GM23338 (cell line): ENCODE measurements at regions not wholly inside any gene's neighbourhood (a gene's known extent, or its start where the extent isn't known, plus 50 kb on each side); places are given as distances from the start of the nearest gene placed in this dataset.

Source experiments
- ATAC-seq: fragments of 200-7000 bp; cut with Tn5 transposase; 3 replicates; pipeline ENCODE4 v1.9.1; 2020
- DNase-seq: peaks from one replicate; pipeline ENCODE4 v3.0.0-alpha.2; 2015; ENCODE audit warnings: low spot score
- H2AFZ ChIP-seq: fragments of 200-600 bp; sonication (generic); 2 replicates; pipeline ENCODE4 v1.8.0; 2016; ENCODE audit warnings: antibody characterized with exemption, mild to moderate bottlenecking, moderate library complexity
- H3F3A ChIP-seq: fragments of 200-600 bp; sonication (generic); replicated peaks from 2 replicates; pipeline ENCODE4 v1.8.0; 2017; ENCODE audit warnings: antibody characterized with exemption, mixed run types, low read depth
- H3K27ac ChIP-seq: fragments of 200-600 bp; sonication (generic); 2 replicates; pipeline ENCODE4 v1.6.1; 2016; ENCODE audit warnings: low read depth
- H3K27me3 ChIP-seq: fragments of 200-600 bp; sonication (generic); 2 replicates; pipeline ENCODE4 v1.8.0; 2016; ENCODE audit warnings: mild to moderate bottlenecking, mixed run types, moderate library complexity; ENCODE audit not compliant: insufficient read depth
- H3K36me3 ChIP-seq: fragments of 200-600 bp; sonication (generic); 2 replicates; pipeline ENCODE4 v1.8.0; 2016; ENCODE audit warnings: mild to moderate bottlenecking; ENCODE audit not compliant: insufficient read depth
- H3K4me1 ChIP-seq: fragments of 200-600 bp; sonication (generic); 2 replicates; pipeline ENCODE4 v1.8.0; 2016; ENCODE audit warnings: mild to moderate bottlenecking, moderate library complexity; ENCODE audit not compliant: insufficient read depth
- H3K4me2 ChIP-seq: fragments of 200-600 bp; sonication (generic); 2 replicates; pipeline ENCODE4 v1.7.1; 2017; ENCODE audit warnings: mixed run types
- H3K4me3 ChIP-seq: fragments of 200-600 bp; sonication (generic); 2 replicates; pipeline ENCODE4 v1.6.1; 2016; ENCODE audit warnings: mixed run types
- H3K79me2 ChIP-seq: fragments of 200-600 bp; sonication (generic); replicated peaks from 2 replicates; pipeline ENCODE4 v1.8.0; 2017; ENCODE audit warnings: mild to moderate bottlenecking; ENCODE audit not compliant: insufficient read depth
- H3K9me2 ChIP-seq: fragments of 200-600 bp; sonication (generic); 2 replicates; pipeline ENCODE4 v1.8.0; 2017; ENCODE audit not compliant: insufficient read depth
- H4K20me1 ChIP-seq: fragments of 200-600 bp; sonication (generic); replicated peaks from 2 replicates; pipeline ENCODE4 v1.8.0; 2017; ENCODE audit warnings: mild to moderate bottlenecking; ENCODE audit not compliant: insufficient read depth
- H3K27ac Mint-ChIP-seq: 2 replicates; pipeline ENCODE4 v1.8.0; 2020; ENCODE audit warnings: inconsistent platforms, mild to moderate bottlenecking, moderate library complexity, mixed read lengths
- H3K27me3 Mint-ChIP-seq: 3 replicates; pipeline ENCODE4 v1.8.0; 2022; ENCODE audit warnings: low read depth, mild to moderate bottlenecking, moderate library complexity, mixed read lengths, inconsistent platforms; ENCODE audit not compliant: insufficient read depth, poor library complexity
- H3K36me3 Mint-ChIP-seq: 3 replicates; pipeline ENCODE4 v1.8.0; 2021; ENCODE audit warnings: low read depth, mild to moderate bottlenecking, inconsistent platforms, moderate library complexity, mixed read lengths
- H3K4me1 Mint-ChIP-seq: 3 replicates; pipeline ENCODE4 v1.8.0; 2020; ENCODE audit warnings: mild to moderate bottlenecking, inconsistent platforms, mixed read lengths
- H3K4me3 Mint-ChIP-seq: 3 replicates; pipeline ENCODE4 v1.8.0; 2021; ENCODE audit warnings: moderate library complexity, mild to moderate bottlenecking, inconsistent platforms, mixed read lengths
- H3K9me3 Mint-ChIP-seq: 3 replicates; pipeline ENCODE4 v1.8.0; 2020; ENCODE audit warnings: moderate library complexity, mild to moderate bottlenecking, inconsistent platforms, mixed read lengths
- EZH2phosphoT487 ChIP-seq: fragments of 200-600 bp; sonication (generic); IDR thresholded peaks from one replicate; pipeline ENCODE4 v1.8.1; 2018; ENCODE audit warnings: antibody characterized with exemption; ENCODE audit not compliant: unreplicated experiment
- JUNB ChIP-seq: IDR thresholded peaks from one replicate; pipeline ENCODE4 v1.6.1; 2016; ENCODE audit warnings: antibody characterized with exemption; ENCODE audit not compliant: unreplicated experiment
- ZNF114 ChIP-seq: fragments of 250-450 bp; sonication (Bioruptor Pico); IDR thresholded peaks from 2 replicates; pipeline ENCODE4 v1.5.0; 2020; ENCODE audit warnings: mild to moderate bottlenecking, moderate library complexity
- ZNF331 ChIP-seq: fragments of 250-450 bp; sonication (Bioruptor Pico); IDR thresholded peaks from 2 replicates; pipeline ENCODE4 v1.5.0; 2020; ENCODE audit warnings: low read depth, mild to moderate bottlenecking, moderate library complexity
- TF ChIP-seq, protein P1 (sequence below), 2 experiments: fragments of 200-600 bp in 1 of 2; sonication (generic) in 1 of 2; conservative IDR thresholded peaks; 2 replicates each; pipeline versions ENCODE4 v1.5.1 to v1.6.1; 2016 to 2017; ENCODE audit warnings: antibody characterized with exemption in 2 of 2, low read depth in 2 of 2, mild to moderate bottlenecking in 2 of 2, moderate library complexity in 1 of 2
- TF ChIP-seq, protein P2 (sequence below): IDR thresholded peaks from one replicate; pipeline ENCODE4 v1.6.1; 2018; ENCODE audit warnings: antibody characterized with exemption; ENCODE audit not compliant: unreplicated experiment
- TF ChIP-seq, protein P3 (sequence below): fragments of 250-450 bp; sonication (Bioruptor Pico); IDR thresholded peaks from 2 replicates; pipeline ENCODE4 v1.5.0; 2020; ENCODE audit warnings: mild to moderate bottlenecking, moderate library complexity

GRCh38 chr1:70685300-70686286 lies 274.5 kb downstream of the CTH start:
- H3K27ac Mint-ChIP-seq: peak overlapping the region; percentile 45; the same call in 1 of the 2 replicates
- ATAC-seq (peak; percentile 97), DNase-seq (peak; percentile 80)
- H3K36me3 Mint-ChIP-seq: no peaks in the 10 kb centered on the region
- H3K4me3 ChIP-seq: no peak overlapping the region
- TF ChIP-seq, protein P1, sequence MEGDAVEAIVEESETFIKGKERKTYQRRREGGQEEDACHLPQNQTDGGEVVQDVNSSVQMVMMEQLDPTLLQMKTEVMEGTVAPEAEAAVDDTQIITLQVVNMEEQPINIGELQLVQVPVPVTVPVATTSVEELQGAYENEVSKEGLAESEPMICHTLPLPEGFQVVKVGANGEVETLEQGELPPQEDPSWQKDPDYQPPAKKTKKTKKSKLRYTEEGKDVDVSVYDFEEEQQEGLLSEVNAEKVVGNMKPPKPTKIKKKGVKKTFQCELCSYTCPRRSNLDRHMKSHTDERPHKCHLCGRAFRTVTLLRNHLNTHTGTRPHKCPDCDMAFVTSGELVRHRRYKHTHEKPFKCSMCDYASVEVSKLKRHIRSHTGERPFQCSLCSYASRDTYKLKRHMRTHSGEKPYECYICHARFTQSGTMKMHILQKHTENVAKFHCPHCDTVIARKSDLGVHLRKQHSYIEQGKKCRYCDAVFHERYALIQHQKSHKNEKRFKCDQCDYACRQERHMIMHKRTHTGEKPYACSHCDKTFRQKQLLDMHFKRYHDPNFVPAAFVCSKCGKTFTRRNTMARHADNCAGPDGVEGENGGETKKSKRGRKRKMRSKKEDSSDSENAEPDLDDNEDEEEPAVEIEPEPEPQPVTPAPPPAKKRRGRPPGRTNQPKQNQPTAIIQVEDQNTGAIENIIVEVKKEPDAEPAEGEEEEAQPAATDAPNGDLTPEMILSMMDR (conservative IDR thresholded peaks at IDR 0.05; ENCODE audit: low read depth in 2 of 2): peak; percentile 81 to 92
- no peak for TF ChIP-seq JUNB
- TF ChIP-seq, protein P2, sequence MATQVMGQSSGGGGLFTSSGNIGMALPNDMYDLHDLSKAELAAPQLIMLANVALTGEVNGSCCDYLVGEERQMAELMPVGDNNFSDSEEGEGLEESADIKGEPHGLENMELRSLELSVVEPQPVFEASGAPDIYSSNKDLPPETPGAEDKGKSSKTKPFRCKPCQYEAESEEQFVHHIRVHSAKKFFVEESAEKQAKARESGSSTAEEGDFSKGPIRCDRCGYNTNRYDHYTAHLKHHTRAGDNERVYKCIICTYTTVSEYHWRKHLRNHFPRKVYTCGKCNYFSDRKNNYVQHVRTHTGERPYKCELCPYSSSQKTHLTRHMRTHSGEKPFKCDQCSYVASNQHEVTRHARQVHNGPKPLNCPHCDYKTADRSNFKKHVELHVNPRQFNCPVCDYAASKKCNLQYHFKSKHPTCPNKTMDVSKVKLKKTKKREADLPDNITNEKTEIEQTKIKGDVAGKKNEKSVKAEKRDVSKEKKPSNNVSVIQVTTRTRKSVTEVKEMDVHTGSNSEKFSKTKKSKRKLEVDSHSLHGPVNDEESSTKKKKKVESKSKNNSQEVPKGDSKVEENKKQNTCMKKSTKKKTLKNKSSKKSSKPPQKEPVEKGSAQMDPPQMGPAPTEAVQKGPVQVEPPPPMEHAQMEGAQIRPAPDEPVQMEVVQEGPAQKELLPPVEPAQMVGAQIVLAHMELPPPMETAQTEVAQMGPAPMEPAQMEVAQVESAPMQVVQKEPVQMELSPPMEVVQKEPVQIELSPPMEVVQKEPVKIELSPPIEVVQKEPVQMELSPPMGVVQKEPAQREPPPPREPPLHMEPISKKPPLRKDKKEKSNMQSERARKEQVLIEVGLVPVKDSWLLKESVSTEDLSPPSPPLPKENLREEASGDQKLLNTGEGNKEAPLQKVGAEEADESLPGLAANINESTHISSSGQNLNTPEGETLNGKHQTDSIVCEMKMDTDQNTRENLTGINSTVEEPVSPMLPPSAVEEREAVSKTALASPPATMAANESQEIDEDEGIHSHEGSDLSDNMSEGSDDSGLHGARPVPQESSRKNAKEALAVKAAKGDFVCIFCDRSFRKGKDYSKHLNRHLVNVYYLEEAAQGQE: no peak
- TF ChIP-seq, protein P3, sequence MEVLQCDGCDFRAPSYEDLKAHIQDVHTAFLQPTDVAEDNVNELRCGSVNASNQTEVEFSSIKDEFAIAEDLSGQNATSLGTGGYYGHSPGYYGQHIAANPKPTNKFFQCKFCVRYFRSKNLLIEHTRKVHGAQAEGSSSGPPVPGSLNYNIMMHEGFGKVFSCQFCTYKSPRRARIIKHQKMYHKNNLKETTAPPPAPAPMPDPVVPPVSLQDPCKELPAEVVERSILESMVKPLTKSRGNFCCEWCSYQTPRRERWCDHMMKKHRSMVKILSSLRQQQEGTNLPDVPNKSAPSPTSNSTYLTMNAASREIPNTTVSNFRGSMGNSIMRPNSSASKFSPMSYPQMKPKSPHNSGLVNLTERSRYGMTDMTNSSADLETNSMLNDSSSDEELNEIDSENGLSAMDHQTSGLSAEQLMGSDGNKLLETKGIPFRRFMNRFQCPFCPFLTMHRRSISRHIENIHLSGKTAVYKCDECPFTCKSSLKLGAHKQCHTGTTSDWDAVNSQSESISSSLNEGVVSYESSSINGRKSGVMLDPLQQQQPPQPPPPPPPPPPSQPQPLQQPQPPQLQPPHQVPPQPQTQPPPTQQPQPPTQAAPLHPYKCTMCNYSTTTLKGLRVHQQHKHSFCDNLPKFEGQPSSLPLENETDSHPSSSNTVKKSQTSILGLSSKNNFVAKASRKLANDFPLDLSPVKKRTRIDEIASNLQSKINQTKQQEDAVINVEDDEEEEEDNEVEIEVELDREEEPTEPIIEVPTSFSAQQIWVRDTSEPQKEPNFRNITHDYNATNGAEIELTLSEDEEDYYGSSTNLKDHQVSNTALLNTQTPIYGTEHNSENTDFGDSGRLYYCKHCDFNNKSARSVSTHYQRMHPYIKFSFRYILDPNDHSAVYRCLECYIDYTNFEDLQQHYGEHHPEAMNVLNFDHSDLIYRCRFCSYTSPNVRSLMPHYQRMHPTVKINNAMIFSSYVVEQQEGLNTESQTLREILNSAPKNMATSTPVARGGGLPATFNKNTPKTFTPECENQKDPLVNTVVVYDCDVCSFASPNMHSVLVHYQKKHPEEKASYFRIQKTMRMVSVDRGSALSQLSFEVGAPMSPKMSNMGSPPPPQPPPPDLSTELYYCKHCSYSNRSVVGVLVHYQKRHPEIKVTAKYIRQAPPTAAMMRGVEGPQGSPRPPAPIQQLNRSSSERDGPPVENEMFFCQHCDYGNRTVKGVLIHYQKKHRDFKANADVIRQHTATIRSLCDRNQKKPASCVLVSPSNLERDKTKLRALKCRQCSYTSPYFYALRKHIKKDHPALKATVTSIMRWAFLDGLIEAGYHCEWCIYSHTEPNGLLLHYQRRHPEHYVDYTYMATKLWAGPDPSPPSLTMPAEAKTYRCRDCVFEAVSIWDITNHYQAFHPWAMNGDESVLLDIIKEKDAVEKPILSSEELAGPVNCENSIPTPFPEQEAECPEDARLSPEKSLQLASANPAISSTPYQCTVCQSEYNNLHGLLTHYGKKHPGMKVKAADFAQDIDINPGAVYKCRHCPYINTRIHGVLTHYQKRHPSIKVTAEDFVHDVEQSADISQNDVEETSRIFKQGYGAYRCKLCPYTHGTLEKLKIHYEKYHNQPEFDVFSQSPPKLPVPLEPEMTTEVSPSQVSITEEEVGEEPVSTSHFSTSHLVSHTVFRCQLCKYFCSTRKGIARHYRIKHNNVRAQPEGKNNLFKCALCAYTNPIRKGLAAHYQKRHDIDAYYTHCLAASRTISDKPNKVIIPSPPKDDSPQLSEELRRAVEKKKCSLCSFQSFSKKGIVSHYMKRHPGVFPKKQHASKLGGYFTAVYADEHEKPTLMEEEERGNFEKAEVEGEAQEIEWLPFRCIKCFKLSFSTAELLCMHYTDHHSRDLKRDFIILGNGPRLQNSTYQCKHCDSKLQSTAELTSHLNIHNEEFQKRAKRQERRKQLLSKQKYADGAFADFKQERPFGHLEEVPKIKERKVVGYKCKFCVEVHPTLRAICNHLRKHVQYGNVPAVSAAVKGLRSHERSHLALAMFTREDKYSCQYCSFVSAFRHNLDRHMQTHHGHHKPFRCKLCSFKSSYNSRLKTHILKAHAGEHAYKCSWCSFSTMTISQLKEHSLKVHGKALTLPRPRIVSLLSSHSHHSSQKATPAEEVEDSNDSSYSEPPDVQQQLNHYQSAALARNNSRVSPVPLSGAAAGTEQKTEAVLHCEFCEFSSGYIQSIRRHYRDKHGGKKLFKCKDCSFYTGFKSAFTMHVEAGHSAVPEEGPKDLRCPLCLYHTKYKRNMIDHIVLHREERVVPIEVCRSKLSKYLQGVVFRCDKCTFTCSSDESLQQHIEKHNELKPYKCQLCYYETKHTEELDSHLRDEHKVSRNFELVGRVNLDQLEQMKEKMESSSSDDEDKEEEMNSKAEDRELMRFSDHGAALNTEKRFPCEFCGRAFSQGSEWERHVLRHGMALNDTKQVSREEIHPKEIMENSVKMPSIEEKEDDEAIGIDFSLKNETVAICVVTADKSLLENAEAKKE (CRISPR knock-in tag): peak; percentile 11; the same call in 1 of the 2 replicates
- TF ChIP-seq ZNF331 (CRISPR knock-in tag): peak; percentile 34; the same call in 1 of the 2 replicates
- TF ChIP-seq EZH2phosphoT487: no peak
- TF ChIP-seq ZNF114 (CRISPR knock-in tag): peak; percentile 28; the same call in 1 of the 2 replicates
- no peaks in the 10 kb centered on the region for H3K9me3 Mint-ChIP-seq
- H3K4me3 Mint-ChIP-seq: no peak overlapping the region
- peaks cover 4% of the 10 kb centered on the region for H3K27me3 Mint-ChIP-seq
- H3K9me2 ChIP-seq: no peaks in the 10 kb centered on the region
- H2AFZ ChIP-seq: peak overlapping the region; percentile 70
- H3K27me3 ChIP-seq: no peaks in the 10 kb centered on the region
- H3K4me2 ChIP-seq: no peak overlapping the region
- peaks cover 4% of the 10 kb centered on the region; the same call in 2 of the 3 replicates for H3K4me1 Mint-ChIP-seq
- no peaks in the 10 kb centered on the region; the same call in 1 of the 2 replicates for H3K4me1 ChIP-seq
- H3F3A ChIP-seq: no peaks in the 10 kb centered on the region
- no peak overlapping the region for H3K27ac ChIP-seq
- no peaks in the 10 kb centered on the region for H4K20me1 ChIP-seq
- H3K36me3 ChIP-seq: no peaks in the 10 kb centered on the region
- no peaks in the 10 kb centered on the region for H3K79me2 ChIP-seq
